ENCODE measurements at regions not wholly inside any gene's neighbourhood (a gene's known extent, or its start where the extent isn't known, plus 50 kb on each side); places are given as distances from the start of the nearest gene placed in this dataset.

GRCh38 chr4:38359113-38359512 lies 304.9 kb upstream of the KLF3 start:
- ChIA-PET CTCF (ENCODE audit: partially characterized antibody) (interaction anchor here (0.8 to 1.0 kb wide), 2 partner anchors 25 to 46 kb away, joined by 3 read pairs; no protein-coding TSS in a partner anchor), POLR2A (ENCODE audit: partially characterized antibody) (no interaction called here)
- no peaks in the 10 kb centered on the region for H3K23me2 ChIP-seq (ENCODE audit: low read depth, low read length)
- no peaks in the 10 kb centered on the region for H3K27me3 ChIP-seq (replicated peaks in 1 of 4; ENCODE audit: control insufficient read depth in 3 of 4, extremely low read depth in 1 of 4, insufficient read depth in 3 of 4, low read length in 3 of 4)
- no peak overlapping the region for H3K4ac ChIP-seq (replicated peaks; ENCODE audit: insufficient read length, low read depth, low read length)
- no peak overlapping the region for H2BK120ac ChIP-seq (replicated peaks; ENCODE audit: low read depth, low read length)
- no peak overlapping the region for H2BK12ac ChIP-seq (ENCODE audit: low read depth, low read length)
- 93% methylated on average over 2 of the region's 2 CpGs; no CpG with 5 or more reads in 1 of the 2 experiments for WGBS, 2 experiments (ENCODE audit: extremely low coverage in 1 of 2, insufficient coverage in 1 of 2, insufficient read length in 1 of 2, insufficient replicate concordance in 2 of 2, low coverage in 1 of 2, low lambda C conversion rate in 2 of 2, missing lambda C conversion rate in 1 of 2)
- no peaks in the 10 kb centered on the region for H3K36me3 ChIP-seq (ENCODE audit: control insufficient read depth in 2 of 4, insufficient read depth in 4 of 4, low read length in 3 of 4)
- H3K56ac ChIP-seq (replicated peaks; ENCODE audit: insufficient read length, low read depth, low read length) = no peak overlapping the region
- no peak overlapping the region for H3K4me2 ChIP-seq (ENCODE audit: insufficient read depth in 1 of 2, low read depth in 2 of 2, low read length in 2 of 2)
- H3K9me3 ChIP-seq (ENCODE audit: insufficient read depth in 2 of 2, low read depth in 1 of 2, low read length in 1 of 2) = no peaks in the 10 kb centered on the region; a peak in 1 of 4 replicates
- H2BK20ac ChIP-seq (ENCODE audit: low read length) = no peak overlapping the region
- no peak overlapping the region for H3K23ac ChIP-seq (ENCODE audit: insufficient read length)
- H2AK5ac ChIP-seq (ENCODE audit: low read depth, low read length) = no peak overlapping the region
- H2AFZ ChIP-seq (ENCODE audit: low read length) = no peak overlapping the region
- H2BK15ac ChIP-seq (ENCODE audit: low read length) = no peak overlapping the region
- H3K4me3 ChIP-seq (ENCODE audit: extremely low read depth in 1 of 4, insufficient read depth in 2 of 4, low read depth in 3 of 4, low read length in 4 of 4) = no peak overlapping the region
- no peaks in the 10 kb centered on the region for H3K79me1 ChIP-seq (ENCODE audit: low read depth, low read length)
- H4K8ac ChIP-seq (ENCODE audit: extremely low read depth, insufficient read depth, low read length) = no peak overlapping the region
- H3K9ac ChIP-seq (replicated peaks in 1 of 4; ENCODE audit: extremely low read depth in 1 of 4, low read depth in 3 of 4, low read length in 3 of 4) = no peak overlapping the region
- H3K27ac ChIP-seq (ENCODE audit: low read depth, low read length) = no peak overlapping the region
- no peaks in the 10 kb centered on the region for H4K20me1 ChIP-seq (replicated peaks in 1 of 2; ENCODE audit: control insufficient read depth in 1 of 2, insufficient read depth in 2 of 2, low read length in 2 of 2)
- no peak overlapping the region for H4K5ac ChIP-seq (ENCODE audit: insufficient read length, low read depth, low read length)
- H3K79me2 ChIP-seq (ENCODE audit: control insufficient read depth in 1 of 2, insufficient read depth in 2 of 2, low read length in 2 of 2) = no peaks in the 10 kb centered on the region
- DNase-seq (ENCODE audit: low read depth in 1 of 2, low spot score in 2 of 2) (no peak), FAIRE-seq (no peak)
- no peak overlapping the region for H4K91ac ChIP-seq (replicated peaks; ENCODE audit: insufficient read length, low read length)
- H2BK5ac ChIP-seq (ENCODE audit: low read depth, low read length) = no peak overlapping the region
- H3K4me1 ChIP-seq (replicated peaks in 1 of 4; ENCODE audit: control insufficient read depth in 3 of 4, insufficient read depth in 4 of 4, low read length in 3 of 4) = no peaks in the 10 kb centered on the region
- H3K14ac ChIP-seq (ENCODE audit: insufficient read length) = no peak overlapping the region
- no peak overlapping the region for H3K18ac ChIP-seq (ENCODE audit: extremely low read depth, low read length)
- TF ChIP-seq JUND (IDR thresholded peaks at IDR 0.05; ENCODE audit: low read length) = no peak
- no peak for TF ChIP-seq FOSL1 (IDR thresholded peaks at IDR 0.05; ENCODE audit: insufficient read depth, low read depth, low read length)
- TF ChIP-seq SP4 (IDR thresholded peaks at IDR 0.05; ENCODE audit: low read length) = no peak
- TF ChIP-seq ZNF274 (IDR thresholded peaks at IDR 0.05; ENCODE audit: borderline replicate concordance, extremely low read depth, low read length) = no peak
- TF ChIP-seq TAF1 (IDR thresholded peaks at IDR 0.05; ENCODE audit: low read depth, low read length) = no peak
- TF ChIP-seq HDAC6 (IDR thresholded peaks at IDR 0.05; ENCODE audit: low read depth, low read length) = no peak
- no peak for TF ChIP-seq BACH1 (IDR thresholded peaks at IDR 0.05; ENCODE audit: low read length)
- no peak for TF ChIP-seq CTCF (IDR thresholded peaks at IDR 0.05; ENCODE audit: control extremely low read depth in 1 of 3, insufficient read depth in 1 of 3, low read depth in 1 of 3, low read length in 3 of 3)
- TF ChIP-seq CTBP2 (IDR thresholded peaks at IDR 0.05; ENCODE audit: borderline replicate concordance, insufficient read depth, insufficient read length, low read length) = no peak
- no peak for TF ChIP-seq USF2 (IDR thresholded peaks at IDR 0.05; ENCODE audit: low read length)
- TF ChIP-seq SIN3A (conservative IDR thresholded peaks at IDR 0.05 in 1 of 2, IDR thresholded peaks at IDR 0.05 in 1 of 2; ENCODE audit: low read depth in 1 of 2, low read length in 2 of 2) = no peak
